ENCODE measurements at regions not wholly inside any gene's neighbourhood (a gene's known extent, or its start where the extent isn't known, plus 50 kb on each side); places are given as distances from the start of the nearest gene placed in this dataset.
"Not testable (repeated sequence)": the region's sequence is repeated elsewhere in the genome, so short reads cannot be mapped to it uniquely, and the experiment has no call there.

GRCh38 chr7:57201895-57202210 is 69.6 kb upstream of the ZNF479 start:
- no TSS peak for BruUV-seq (replicated peaks)
- no peaks in the 10 kb centered on the region for H3K4me1 ChIP-seq (ENCODE audit: insufficient read depth, low read length, poor library complexity, severe bottlenecking)
- H3K79me2 ChIP-seq (ENCODE audit: insufficient read depth, low read depth, low read length) = no peaks in the 10 kb centered on the region
- no peaks in the 10 kb centered on the region for H3K36me3 ChIP-seq (ENCODE audit: insufficient read depth, low read length)
- H3K4me3 ChIP-seq (ENCODE audit: low read depth, low read length, poor library complexity, severe bottlenecking) = no peak overlapping the region
- POLR2A ChIA-PET = no interaction called here
- no peaks in the 10 kb centered on the region for H3K9me2 ChIP-seq (ENCODE audit: insufficient read depth, low read length)
- no peaks in the 10 kb centered on the region for H3K9me3 ChIP-seq (ENCODE audit: low read length)
- no peaks in the 10 kb centered on the region for H4K20me1 ChIP-seq (ENCODE audit: insufficient read depth, low read length)
- intact Hi-C loops (cut with micrococcal nuclease; ENCODE audit: unreplicated experiment) = no loop called here
- H3K4me2 ChIP-seq (ENCODE audit: low read length) = no peak overlapping the region
- H2AFZ ChIP-seq (ENCODE audit: low read length) = no peak overlapping the region
- H3K27ac ChIP-seq (ENCODE audit: low read depth, low read length, poor library complexity, severe bottlenecking) = no peak overlapping the region
- TF ChIP-seq CTCF (conservative IDR thresholded peaks at IDR 0.05; ENCODE audit: low read length) = no peak
- no peak for TF ChIP-seq EZH2phosphoT487 (IDR thresholded peaks at IDR 0.05; ENCODE audit: borderline replicate concordance, low read depth, low read length)
- DNase-seq (ENCODE audit: low spot score) = no peak
- CTCF ChIA-PET (ENCODE audit: unreplicated experiment) = no interaction called here

- no peaks in the 10 kb centered on the region for H3K79me2 ChIP-seq (ENCODE audit: insufficient read depth, low read depth, low read length)
- no TSS peak for BruUV-seq (replicated peaks)
- no peak overlapping the region for H3K27ac ChIP-seq (ENCODE audit: low read depth, low read length, poor library complexity, severe bottlenecking)
- H3K4me3 ChIP-seq (ENCODE audit: low read depth, low read length, poor library complexity, severe bottlenecking) = no peak overlapping the region
- POLR2A ChIA-PET = no interaction called here
- no peaks in the 10 kb centered on the region for H4K20me1 ChIP-seq (ENCODE audit: insufficient read depth, low read length)
- CTCF ChIA-PET (ENCODE audit: unreplicated experiment) = no interaction called here
- no peak for DNase-seq (ENCODE audit: low spot score)
- TF ChIP-seq EZH2phosphoT487 (IDR thresholded peaks at IDR 0.05; ENCODE audit: borderline replicate concordance, low read depth, low read length) = no peak
- TF ChIP-seq CTCF (conservative IDR thresholded peaks at IDR 0.05; ENCODE audit: low read length) = no peak
- intact Hi-C loops (cut with micrococcal nuclease; ENCODE audit: unreplicated experiment) = no loop called here
- H3K9me2 ChIP-seq (ENCODE audit: insufficient read depth, low read length) = no peaks in the 10 kb centered on the region
- no peaks in the 10 kb centered on the region for H3K4me1 ChIP-seq (ENCODE audit: insufficient read depth, low read length, poor library complexity, severe bottlenecking)
- no peaks in the 10 kb centered on the region for H3K36me3 ChIP-seq (ENCODE audit: insufficient read depth, low read length)
- H3K9me3 ChIP-seq (ENCODE audit: low read length) = no peaks in the 10 kb centered on the region
- no peak overlapping the region for H3K4me2 ChIP-seq (ENCODE audit: low read length)
- no peak overlapping the region for H2AFZ ChIP-seq (ENCODE audit: low read length)
Measured at GRCh38 chr7:57202274-57202673, 70.0 kb upstream of the ZNF479 start.

GRCh38 chr7:57203161-57203791 is 71.0 kb upstream of the ZNF479 start:
- Histone ChIP-seq H3K4me3 (ENCODE audit: low read depth, low read length, poor library complexity, severe bottlenecking) (no peak overlapping the region), H3K36me3 (ENCODE audit: insufficient read depth, low read length) (no peaks in the 10 kb centered on the region), H3K9me2 (ENCODE audit: insufficient read depth, low read length) (no peaks in the 10 kb centered on the region), H3K4me2 (ENCODE audit: low read length) (no peak overlapping the region), H3K27ac (ENCODE audit: low read depth, low read length, poor library complexity, severe bottlenecking) (no peak overlapping the region), H3K4me1 (ENCODE audit: insufficient read depth, low read length, poor library complexity, severe bottlenecking) (no peaks in the 10 kb centered on the region), H3K9me3 (ENCODE audit: low read length) (no peaks in the 10 kb centered on the region), H3K79me2 (ENCODE audit: insufficient read depth, low read depth, low read length) (no peaks in the 10 kb centered on the region), H4K20me1 (ENCODE audit: insufficient read depth, low read length) (no peaks in the 10 kb centered on the region), H2AFZ (ENCODE audit: low read length) (no peak overlapping the region)
- intact Hi-C loops (cut with micrococcal nuclease; ENCODE audit: unreplicated experiment) = no loop called here
- TF ChIP-seq EZH2phosphoT487 (IDR thresholded peaks at IDR 0.05; ENCODE audit: borderline replicate concordance, low read depth, low read length) (no peak), CTCF (conservative IDR thresholded peaks at IDR 0.05; ENCODE audit: low read length) (no peak)
- ChIA-PET CTCF (ENCODE audit: unreplicated experiment) (no interaction called here), POLR2A (no interaction called here)
- no TSS peak for BruUV-seq (replicated peaks)
- no peak for DNase-seq (ENCODE audit: low spot score)

- H3K36me3 ChIP-seq (ENCODE audit: insufficient read depth, low read length); BruUV-seq (replicated peaks); DNase-seq (ENCODE audit: low spot score); H3K9me3 ChIP-seq (ENCODE audit: low read length); H3K9me2 ChIP-seq (ENCODE audit: insufficient read depth, low read length); CTCF ChIA-PET (ENCODE audit: unreplicated experiment); H4K20me1 ChIP-seq (ENCODE audit: insufficient read depth, low read length); POLR2A ChIA-PET; H3K27ac ChIP-seq (ENCODE audit: low read depth, low read length, poor library complexity, severe bottlenecking); intact Hi-C loops (cut with micrococcal nuclease; ENCODE audit: unreplicated experiment); H3K79me2 ChIP-seq (ENCODE audit: insufficient read depth, low read depth, low read length); H2AFZ ChIP-seq (ENCODE audit: low read length); H3K4me1 ChIP-seq (ENCODE audit: insufficient read depth, low read length, poor library complexity, severe bottlenecking); H3K4me3 ChIP-seq (ENCODE audit: low read depth, low read length, poor library complexity, severe bottlenecking); H3K4me2 ChIP-seq (ENCODE audit: low read length): not testable (repeated sequence)
Measured at GRCh38 chr7:57203858-57204257, 71.6 kb upstream of the ZNF479 start.

All from OCI-LY7 (cell line).